ENCODE measurements at regions not wholly inside any gene's neighbourhood (a gene's known extent, or its start where the extent isn't known, plus 50 kb on each side); places are given as distances from the start of the nearest gene placed in this dataset.

DNA sequence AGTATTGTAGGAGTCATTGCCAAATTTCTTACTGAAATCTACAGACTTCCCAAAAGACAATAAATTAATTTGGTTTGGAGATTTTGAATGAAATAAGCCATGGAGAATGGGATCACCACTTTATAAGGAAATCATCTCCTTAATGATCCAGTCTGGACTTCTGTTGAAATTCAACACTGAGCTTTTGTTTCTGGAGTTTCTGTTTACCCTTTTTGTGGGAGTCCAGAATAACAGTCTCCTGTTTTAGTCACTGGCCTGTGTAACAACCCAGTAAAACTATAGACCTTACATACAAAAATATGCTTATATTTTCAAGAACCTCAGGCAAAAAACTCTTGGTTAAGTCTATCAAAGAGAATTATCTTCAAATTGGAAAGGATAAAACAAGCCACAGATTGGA lies 321.7 kb upstream of the PLET1 start:
- no peaks in the 10 kb centered on the region for H3K9me1 ChIP-seq (ENCODE audit: insufficient read depth, low read length)
- no peaks in the 10 kb centered on the region for H3K79me1 ChIP-seq (ENCODE audit: low read depth in 1 of 2, low read length in 2 of 2)
- ChIA-PET POLR2A (ENCODE audit: unreplicated experiment) (no interaction called here), CTCF (no interaction called here)
- H3K27ac ChIP-seq (ENCODE audit: insufficient read depth, low read length) = no peak overlapping the region
- no peak overlapping the region for H2AFZ ChIP-seq (replicated peaks; ENCODE audit: low read length, poor library complexity)
- no peak overlapping the region for H4K91ac ChIP-seq (ENCODE audit: insufficient read depth, low read depth, low read length)
- H3K14ac ChIP-seq (replicated peaks; ENCODE audit: low read depth, low read length) = no peak overlapping the region
- no peak overlapping the region for H3K23ac ChIP-seq (ENCODE audit: low read depth, low read length)
- no peaks in the 10 kb centered on the region for H3K4me1 ChIP-seq (ENCODE audit: control insufficient read depth, insufficient read depth, low read length)
- no peak overlapping the region for H2BK15ac ChIP-seq (ENCODE audit: low read depth, low read length)
- H3K36me3 ChIP-seq (ENCODE audit: control insufficient read depth, insufficient read depth, low read length) = no peaks in the 10 kb centered on the region
- no peak overlapping the region for H3K4me3 ChIP-seq (ENCODE audit: insufficient read depth, low read depth, low read length)
- no peak overlapping the region for H2BK20ac ChIP-seq (ENCODE audit: low read depth, low read length)
- H2AK9ac ChIP-seq (replicated peaks; ENCODE audit: low read depth, low read length, poor library complexity) = no peak overlapping the region
- no peak overlapping the region for H3K4ac ChIP-seq (ENCODE audit: low read depth, low read length)
- no peak for DNase-seq
- H3K18ac ChIP-seq (ENCODE audit: low read depth, low read length) = no peak overlapping the region
- no peaks in the 10 kb centered on the region for H3K9me3 ChIP-seq (ENCODE audit: control insufficient read depth, insufficient read depth, low read length)
- intact Hi-C loops (cut with micrococcal nuclease) (no loop called here), dilution Hi-C loops (cut with HindIII; ENCODE audit: low sequenced_read_pairs, unreplicated experiment) (no loop called here), in situ Hi-C loops (cut with MboI; ENCODE audit: low sequenced_read_pairs) (no loop called here)
- no peaks in the 10 kb centered on the region for H4K20me1 ChIP-seq (ENCODE audit: insufficient read depth, low read length)
- H2AK5ac ChIP-seq (ENCODE audit: low read depth, low read length) = no peak overlapping the region
- H4K8ac ChIP-seq (ENCODE audit: low read depth in 2 of 2, low read length in 2 of 2) = no peak overlapping the region
- no peak overlapping the region for H3K9ac ChIP-seq (ENCODE audit: low read depth, low read length)
- no TSS peak for BruUV-seq (replicated peaks)
- no peak overlapping the region for H3K56ac ChIP-seq (ENCODE audit: extremely low read depth, insufficient read depth, low read length)
- TF ChIP-seq NFE2L2 (IDR thresholded peaks at IDR 0.05; ENCODE audit: low read depth, low read length) (no peak), CHD1 (IDR thresholded peaks at IDR 0.05; ENCODE audit: low read depth, low read length) (no peak), FOS (IDR thresholded peaks at IDR 0.05; ENCODE audit: low read depth, low read length) (no peak), MAFK (IDR thresholded peaks at IDR 0.05; ENCODE audit: low read depth, low read length) (no peak), CEBPB (IDR thresholded peaks at IDR 0.05; ENCODE audit: low read depth, low read length) (no peak)
- TF ChIP-seq, protein P1, sequence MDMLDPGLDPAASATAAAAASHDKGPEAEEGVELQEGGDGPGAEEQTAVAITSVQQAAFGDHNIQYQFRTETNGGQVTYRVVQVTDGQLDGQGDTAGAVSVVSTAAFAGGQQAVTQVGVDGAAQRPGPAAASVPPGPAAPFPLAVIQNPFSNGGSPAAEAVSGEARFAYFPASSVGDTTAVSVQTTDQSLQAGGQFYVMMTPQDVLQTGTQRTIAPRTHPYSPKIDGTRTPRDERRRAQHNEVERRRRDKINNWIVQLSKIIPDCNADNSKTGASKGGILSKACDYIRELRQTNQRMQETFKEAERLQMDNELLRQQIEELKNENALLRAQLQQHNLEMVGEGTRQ (IDR thresholded peaks at IDR 0.05; ENCODE audit: low read depth, low read length) = no peak
- TF ChIP-seq, protein P2, sequence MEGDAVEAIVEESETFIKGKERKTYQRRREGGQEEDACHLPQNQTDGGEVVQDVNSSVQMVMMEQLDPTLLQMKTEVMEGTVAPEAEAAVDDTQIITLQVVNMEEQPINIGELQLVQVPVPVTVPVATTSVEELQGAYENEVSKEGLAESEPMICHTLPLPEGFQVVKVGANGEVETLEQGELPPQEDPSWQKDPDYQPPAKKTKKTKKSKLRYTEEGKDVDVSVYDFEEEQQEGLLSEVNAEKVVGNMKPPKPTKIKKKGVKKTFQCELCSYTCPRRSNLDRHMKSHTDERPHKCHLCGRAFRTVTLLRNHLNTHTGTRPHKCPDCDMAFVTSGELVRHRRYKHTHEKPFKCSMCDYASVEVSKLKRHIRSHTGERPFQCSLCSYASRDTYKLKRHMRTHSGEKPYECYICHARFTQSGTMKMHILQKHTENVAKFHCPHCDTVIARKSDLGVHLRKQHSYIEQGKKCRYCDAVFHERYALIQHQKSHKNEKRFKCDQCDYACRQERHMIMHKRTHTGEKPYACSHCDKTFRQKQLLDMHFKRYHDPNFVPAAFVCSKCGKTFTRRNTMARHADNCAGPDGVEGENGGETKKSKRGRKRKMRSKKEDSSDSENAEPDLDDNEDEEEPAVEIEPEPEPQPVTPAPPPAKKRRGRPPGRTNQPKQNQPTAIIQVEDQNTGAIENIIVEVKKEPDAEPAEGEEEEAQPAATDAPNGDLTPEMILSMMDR (conservative IDR thresholded peaks at IDR 0.05; ENCODE audit: low read depth, low read length) = no peak
- TF ChIP-seq, protein P3, sequence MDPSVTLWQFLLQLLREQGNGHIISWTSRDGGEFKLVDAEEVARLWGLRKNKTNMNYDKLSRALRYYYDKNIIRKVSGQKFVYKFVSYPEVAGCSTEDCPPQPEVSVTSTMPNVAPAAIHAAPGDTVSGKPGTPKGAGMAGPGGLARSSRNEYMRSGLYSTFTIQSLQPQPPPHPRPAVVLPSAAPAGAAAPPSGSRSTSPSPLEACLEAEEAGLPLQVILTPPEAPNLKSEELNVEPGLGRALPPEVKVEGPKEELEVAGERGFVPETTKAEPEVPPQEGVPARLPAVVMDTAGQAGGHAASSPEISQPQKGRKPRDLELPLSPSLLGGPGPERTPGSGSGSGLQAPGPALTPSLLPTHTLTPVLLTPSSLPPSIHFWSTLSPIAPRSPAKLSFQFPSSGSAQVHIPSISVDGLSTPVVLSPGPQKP (IDR thresholded peaks at IDR 0.05; ENCODE audit: borderline replicate concordance, low read depth, low read length) = no peak
- H3K27me3 ChIP-seq (ENCODE audit: control insufficient read depth, insufficient read depth, low read length) = peaks cover 16% of the 10 kb centered on the region
- no peak overlapping the region for H4K5ac ChIP-seq (ENCODE audit: low read depth, low read length)
- ATAC-seq (ENCODE audit: low read depth) = no peak
- no peak overlapping the region for H2BK120ac ChIP-seq (ENCODE audit: low read depth, low read length)
- H2BK5ac ChIP-seq (ENCODE audit: low read depth, low read length, poor library complexity, severe bottlenecking) = no peak overlapping the region
- no peak overlapping the region for H3K4me2 ChIP-seq (ENCODE audit: low read depth, low read length)
